K562 (cell line): ENCODE measurements at regions not wholly inside any gene's neighbourhood (a gene's known extent, or its start where the extent isn't known, plus 50 kb on each side); places are given as distances from the start of the nearest gene placed in this dataset.

Experiments used
- CHD2 ChIP-seq: IDR thresholded peaks from 2 replicates; pipeline ENCODE4 v1.6.1; 2011; ENCODE audit warnings: low read depth, low read length
- RNF2 ChIP-seq: sonication (generic); IDR thresholded peaks from 2 replicates; pipeline ENCODE4 v1.6.1; 2016

DNA sequence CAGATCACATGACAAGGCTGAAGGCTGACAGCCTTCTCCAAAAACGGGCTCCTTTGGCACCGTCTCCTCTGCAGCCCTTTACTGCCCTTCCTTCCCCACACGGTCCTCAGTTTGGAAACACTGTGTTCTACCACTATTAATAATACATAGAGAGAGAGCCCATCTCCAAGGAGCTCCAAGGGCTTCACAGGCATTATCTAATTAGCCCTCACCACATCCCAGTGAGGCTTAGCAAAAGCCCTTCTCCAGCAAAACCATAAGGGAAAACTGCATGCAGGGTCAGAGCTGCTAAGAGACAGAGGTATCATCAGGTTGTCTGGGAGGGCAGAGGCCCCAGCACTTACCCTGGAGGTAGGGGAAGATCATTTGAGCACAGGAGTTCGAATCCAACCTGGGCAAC lies 169.3 kb upstream of the JARID2 start:
- TF ChIP-seq RNF2: no peak
- TF ChIP-seq CHD2: no peak
